ENCODE measurements at regions not wholly inside any gene's neighbourhood (a gene's known extent, or its start where the extent isn't known, plus 50 kb on each side); places are given as distances from the start of the nearest gene placed in this dataset.
A peak's percentile ranks its signal among the peaks of the same experiment; 100 is the strongest.

DNA sequence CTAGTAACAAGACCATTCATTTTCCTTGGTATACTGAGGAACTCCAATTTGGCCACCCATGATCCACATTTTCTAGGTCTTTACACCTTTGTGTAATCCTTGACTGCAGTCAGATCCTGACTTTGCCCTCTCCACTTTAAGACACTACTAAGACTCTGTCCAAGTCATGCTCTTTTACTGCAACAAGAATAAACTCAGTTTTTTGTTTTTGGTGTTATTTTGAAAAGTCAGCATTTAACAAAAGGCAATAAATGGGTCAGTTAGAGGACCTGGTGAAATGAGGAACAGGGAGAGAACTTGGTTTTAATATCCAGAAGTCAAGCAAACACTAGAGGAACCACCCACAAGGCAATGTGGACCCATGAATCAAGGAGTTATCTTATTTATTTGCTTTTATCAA, 252.2 kb upstream of the RBBP8 start:
- H3K27me3 ChIP-seq: no peaks in the 10 kb centered on the region
- intact Hi-C loops (cut with DNase I; ENCODE audit: low total_unique reads): no loop called here

DNA sequence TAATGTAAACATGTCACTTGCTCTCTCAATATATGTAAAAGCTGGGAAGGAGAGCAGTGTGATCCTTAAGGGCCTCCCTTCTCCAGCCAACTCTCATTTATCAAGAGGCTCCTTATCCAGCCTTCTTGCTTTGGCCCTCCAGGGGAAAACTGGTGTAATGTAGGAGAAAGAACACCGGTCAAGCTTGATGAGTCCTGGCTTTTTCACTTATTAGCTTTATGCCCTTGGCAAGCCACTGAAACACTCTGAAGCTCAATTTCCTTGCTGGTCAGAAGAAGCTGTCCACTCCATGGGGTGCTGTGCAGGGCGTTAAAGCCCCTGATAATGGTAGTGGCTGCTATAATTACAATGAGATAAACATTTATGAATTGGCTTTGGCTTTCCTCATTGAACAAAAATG, 251.2 kb upstream of the RBBP8 start:
- intact Hi-C loops (cut with DNase I; ENCODE audit: low total_unique reads): no loop called here
- no peak overlapping the region for H3K27ac ChIP-seq
- H3K9me3 ChIP-seq: no peaks in the 10 kb centered on the region
- H3K4me1 ChIP-seq: peaks cover 0 to 14% (median 9%) of the 10 kb centered on the region in 4 donors
- no peak overlapping the region for H3K4me3 ChIP-seq
- no peak for DNase-seq
- no peaks in the 10 kb centered on the region for H3K36me3 ChIP-seq
- no peaks in the 10 kb centered on the region for H3K27me3 ChIP-seq
- TF ChIP-seq, protein P1, sequence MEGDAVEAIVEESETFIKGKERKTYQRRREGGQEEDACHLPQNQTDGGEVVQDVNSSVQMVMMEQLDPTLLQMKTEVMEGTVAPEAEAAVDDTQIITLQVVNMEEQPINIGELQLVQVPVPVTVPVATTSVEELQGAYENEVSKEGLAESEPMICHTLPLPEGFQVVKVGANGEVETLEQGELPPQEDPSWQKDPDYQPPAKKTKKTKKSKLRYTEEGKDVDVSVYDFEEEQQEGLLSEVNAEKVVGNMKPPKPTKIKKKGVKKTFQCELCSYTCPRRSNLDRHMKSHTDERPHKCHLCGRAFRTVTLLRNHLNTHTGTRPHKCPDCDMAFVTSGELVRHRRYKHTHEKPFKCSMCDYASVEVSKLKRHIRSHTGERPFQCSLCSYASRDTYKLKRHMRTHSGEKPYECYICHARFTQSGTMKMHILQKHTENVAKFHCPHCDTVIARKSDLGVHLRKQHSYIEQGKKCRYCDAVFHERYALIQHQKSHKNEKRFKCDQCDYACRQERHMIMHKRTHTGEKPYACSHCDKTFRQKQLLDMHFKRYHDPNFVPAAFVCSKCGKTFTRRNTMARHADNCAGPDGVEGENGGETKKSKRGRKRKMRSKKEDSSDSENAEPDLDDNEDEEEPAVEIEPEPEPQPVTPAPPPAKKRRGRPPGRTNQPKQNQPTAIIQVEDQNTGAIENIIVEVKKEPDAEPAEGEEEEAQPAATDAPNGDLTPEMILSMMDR (IDR thresholded peaks at IDR 0.05): no peak

More for the DNA sequence above, 252.2 kb upstream of the RBBP8 start:
- Histone ChIP-seq H3K36me3 (no peaks in the 10 kb centered on the region), H3K4me3 (no peak overlapping the region), H3K9me3 (no peaks in the 10 kb centered on the region), H3K4me1 (peaks cover 0 to 14% (median 9%) of the 10 kb centered on the region in 4 donors), H3K27ac (no peak overlapping the region)
- TF ChIP-seq, protein P1 (IDR thresholded peaks at IDR 0.05): no peak
- no peak for DNase-seq

DNA sequence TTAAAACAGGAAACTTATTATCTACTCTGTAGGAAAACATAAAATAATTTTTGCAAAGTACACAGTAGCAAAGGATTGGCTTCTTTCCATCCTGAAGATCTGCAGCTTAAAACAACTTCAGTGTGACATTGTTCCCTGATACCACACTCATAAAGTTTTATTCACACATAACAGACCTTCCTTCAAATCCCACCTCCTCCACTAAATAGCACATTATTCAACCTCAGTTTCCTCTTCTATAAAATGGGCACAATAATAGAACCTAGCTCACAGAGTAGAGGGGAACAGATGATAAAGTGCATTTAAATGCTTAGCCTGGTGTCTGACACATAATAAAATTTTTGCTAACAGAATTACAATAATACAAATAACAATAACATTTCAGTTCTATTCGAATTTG, 250.4 kb upstream of the RBBP8 start:
- Histone ChIP-seq H3K27me3 (no peaks in the 10 kb centered on the region), H3K4me1 (peaks cover 0 to 14% (median 9%) of the 10 kb centered on the region in 4 donors), H3K27ac (no peak overlapping the region), H3K36me3 (no peaks in the 10 kb centered on the region), H3K9me3 (no peaks in the 10 kb centered on the region), H3K4me3 (no peak overlapping the region)
- DNase-seq: no peak
- TF ChIP-seq, protein P1 (IDR thresholded peaks at IDR 0.05): no peak
- intact Hi-C loops (cut with DNase I; ENCODE audit: low total_unique reads): no loop called here

DNA sequence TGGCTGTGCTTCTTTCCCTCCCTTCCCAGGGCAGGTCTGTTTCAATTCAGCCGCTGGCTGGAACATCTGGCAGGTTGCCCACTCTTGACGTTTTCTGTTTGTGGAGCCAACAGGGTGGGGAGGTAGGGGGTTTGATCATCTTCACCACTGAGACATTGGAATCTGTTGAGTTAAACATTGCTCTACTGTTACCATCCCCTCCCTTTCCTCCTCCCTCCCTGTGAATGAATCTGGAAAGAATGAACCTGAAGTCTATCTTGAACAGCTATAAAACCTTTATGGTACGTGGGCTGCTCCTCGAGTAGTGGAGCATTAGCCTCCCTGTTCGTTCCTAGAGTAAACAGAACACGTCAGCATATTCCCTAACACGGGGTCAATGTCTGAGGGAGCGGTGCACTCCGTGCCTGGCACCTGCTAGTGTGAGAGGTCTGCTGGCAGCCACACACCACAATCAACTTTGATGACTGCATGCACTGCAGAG, 249.9 kb upstream of the RBBP8 start:
- peak in 1 of 2 donors; percentile 28 for DNase-seq
- Histone ChIP-seq H3K9me3 (no peaks in the 10 kb centered on the region), H3K36me3 (no peaks in the 10 kb centered on the region), H3K27me3 (no peaks in the 10 kb centered on the region), H3K4me3 (no peak overlapping the region), H3K27ac (no peak overlapping the region), H3K4me1 (peaks cover 0 to 14% (median 9%) of the 10 kb centered on the region in 4 donors)
- TF ChIP-seq, protein P1 (IDR thresholded peaks at IDR 0.05): no peak
- intact Hi-C loops (cut with DNase I; ENCODE audit: low total_unique reads): no loop called here

- TF ChIP-seq, protein P1 (IDR thresholded peaks at IDR 0.05): no peak
- no peaks in the 10 kb centered on the region for H3K36me3 ChIP-seq
- H3K4me3 ChIP-seq: no peak overlapping the region
- H3K27me3 ChIP-seq: no peaks in the 10 kb centered on the region
- DNase-seq: no peak
- peaks cover 0 to 14% (median 9%) of the 10 kb centered on the region in 4 donors for H3K4me1 ChIP-seq
- H3K27ac ChIP-seq: no peak overlapping the region
- intact Hi-C loops (cut with DNase I; ENCODE audit: low total_unique reads): no loop called here
- H3K9me3 ChIP-seq: no peaks in the 10 kb centered on the region
Measured at GRCh38 chr18:22683786-22684185, 249.3 kb upstream of the RBBP8 start.

GRCh38 chr18:22684268-22684667, 248.9 kb upstream of the RBBP8 start:
- no peak for DNase-seq
- no peaks in the 10 kb centered on the region for H3K27me3 ChIP-seq
- no peak overlapping the region for H3K27ac ChIP-seq
- no peak overlapping the region for H3K4me3 ChIP-seq
- intact Hi-C loops (cut with DNase I; ENCODE audit: low total_unique reads): no loop called here
- H3K4me1 ChIP-seq: peaks cover 0 to 14% (median 9%) of the 10 kb centered on the region in 4 donors
- TF ChIP-seq, protein P1 (IDR thresholded peaks at IDR 0.05): no peak
- no peaks in the 10 kb centered on the region for H3K9me3 ChIP-seq
- no peaks in the 10 kb centered on the region for H3K36me3 ChIP-seq

Data from tibial artery (tissue), 4 donors.